ENCODE measurements at regions not wholly inside any gene's neighbourhood (a gene's known extent, or its start where the extent isn't known, plus 50 kb on each side); places are given as distances from the start of the nearest gene placed in this dataset.

DNA sequence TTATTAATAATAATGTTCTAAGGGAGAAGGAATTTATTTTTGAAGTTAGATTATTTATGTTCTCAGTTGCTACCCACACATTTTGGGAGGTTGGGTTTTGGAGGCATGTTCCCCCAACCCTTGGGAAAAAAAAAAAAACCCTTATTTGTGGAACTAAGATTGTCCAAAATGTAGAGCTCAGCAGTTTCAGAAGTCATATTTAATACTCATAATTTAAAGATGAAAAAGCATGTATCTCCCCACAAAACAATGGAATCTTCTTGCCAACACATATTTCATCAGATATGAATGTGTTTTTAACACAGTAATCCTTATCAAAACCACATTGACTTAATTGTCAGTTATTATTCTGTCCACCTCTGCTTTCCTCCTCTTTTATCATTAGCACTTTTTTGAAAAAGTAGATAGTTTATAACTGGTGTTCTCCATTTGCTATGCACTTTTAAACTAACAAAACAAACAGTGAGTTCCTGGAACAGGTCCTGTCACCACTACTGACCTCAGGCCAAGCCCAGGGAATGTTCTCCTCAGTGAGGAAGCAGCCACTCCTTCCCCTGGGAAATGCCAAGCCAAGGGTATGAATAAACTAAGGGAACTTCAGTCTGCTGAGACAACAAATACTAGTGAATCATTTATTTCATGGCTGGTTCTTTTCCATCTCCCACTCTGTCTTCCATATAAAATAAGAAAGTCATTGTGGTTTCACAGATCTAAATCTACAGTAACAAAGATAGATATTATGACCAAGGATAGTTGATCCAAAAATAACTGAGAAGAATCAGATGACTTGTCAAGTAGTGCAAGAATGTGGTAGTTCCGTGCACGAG lies 414.4 kb upstream of the ALCAM start:
- H3K9me3 Mint-ChIP-seq: peaks cover 0 to 2% (median 0%) of the 10 kb centered on the region in 3 donors
- peaks cover 2% of the 10 kb centered on the region for H3K36me3 Mint-ChIP-seq
- H3K4me3 Mint-ChIP-seq: no peak overlapping the region

DNA sequence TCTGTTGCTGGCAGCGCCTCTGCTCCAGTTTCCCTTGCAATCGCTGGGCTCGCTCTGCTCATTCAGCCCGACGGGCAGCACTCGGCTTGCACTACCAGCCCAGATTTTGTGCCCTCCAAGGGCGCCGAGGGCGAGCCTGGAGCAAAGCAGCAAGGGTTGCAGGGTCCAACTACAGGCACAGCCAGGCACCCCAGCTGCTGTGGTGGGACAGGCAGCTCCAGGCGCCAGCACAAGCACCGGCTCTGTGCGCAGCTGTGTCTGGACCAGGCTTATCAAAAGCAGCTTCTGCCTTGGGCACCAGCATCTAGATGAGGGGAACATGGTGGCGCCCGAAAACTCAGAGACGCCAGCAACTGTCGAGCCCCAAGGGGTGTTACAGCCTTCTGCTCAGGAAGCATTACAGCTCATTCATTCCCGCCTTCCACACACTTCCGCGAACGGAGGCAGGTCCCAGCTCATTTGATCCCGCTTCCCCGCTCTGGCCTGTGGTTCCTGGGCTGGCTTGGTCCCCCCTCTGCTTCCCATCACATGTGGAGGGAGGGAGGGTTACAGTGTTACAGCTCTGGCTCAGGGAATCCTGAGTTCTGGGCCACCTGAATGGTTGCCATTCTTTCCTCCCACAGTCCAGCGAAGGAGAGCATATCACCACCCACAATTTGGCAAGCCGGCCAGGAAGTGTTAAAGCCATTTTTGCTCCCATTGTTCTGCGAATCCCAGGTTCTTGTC lies 409.9 kb upstream of the ALCAM start:
- no peaks in the 10 kb centered on the region for H3K4me1 Mint-ChIP-seq
- H3K27ac Mint-ChIP-seq: no peak overlapping the region
- H3K27me3 Mint-ChIP-seq: peaks cover 5% of the 10 kb centered on the region
- H3K9me3 Mint-ChIP-seq: no peaks in the 10 kb centered on the region
- peaks cover 2% of the 10 kb centered on the region for H3K36me3 Mint-ChIP-seq
- no peak overlapping the region for H3K4me3 Mint-ChIP-seq

More for the DNA sequence above, 414.4 kb upstream of the ALCAM start:
- H3K4me1 Mint-ChIP-seq: no peaks in the 10 kb centered on the region
- peaks cover 5% of the 10 kb centered on the region for H3K27me3 Mint-ChIP-seq
- no peak overlapping the region for H3K27ac Mint-ChIP-seq

DNA sequence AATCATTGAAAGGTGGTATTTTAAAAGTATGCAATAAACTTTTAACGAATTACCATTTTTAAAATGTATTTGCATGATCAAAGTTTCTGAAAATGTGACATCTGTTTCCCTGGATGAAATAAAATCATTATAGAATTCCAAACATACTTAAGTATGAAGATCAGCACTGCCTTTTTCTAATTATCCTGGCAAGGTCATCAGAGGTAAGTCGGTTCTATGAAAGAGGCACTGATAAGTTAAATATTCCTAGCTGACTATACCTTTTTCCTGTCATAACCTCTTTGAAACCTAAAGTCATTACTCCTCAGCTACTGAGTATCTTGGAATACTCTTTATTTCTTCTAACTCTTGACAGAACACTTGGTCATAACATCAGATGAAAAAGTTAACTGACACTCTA lies 406.1 kb upstream of the ALCAM start:
- Mint-ChIP-seq H3K4me3 (no peak overlapping the region), H3K9me3 (no peaks in the 10 kb centered on the region), H3K4me1 (no peaks in the 10 kb centered on the region), H3K36me3 (no peaks in the 10 kb centered on the region), H3K27ac (no peak overlapping the region), H3K27me3 (no peaks in the 10 kb centered on the region)

DNA sequence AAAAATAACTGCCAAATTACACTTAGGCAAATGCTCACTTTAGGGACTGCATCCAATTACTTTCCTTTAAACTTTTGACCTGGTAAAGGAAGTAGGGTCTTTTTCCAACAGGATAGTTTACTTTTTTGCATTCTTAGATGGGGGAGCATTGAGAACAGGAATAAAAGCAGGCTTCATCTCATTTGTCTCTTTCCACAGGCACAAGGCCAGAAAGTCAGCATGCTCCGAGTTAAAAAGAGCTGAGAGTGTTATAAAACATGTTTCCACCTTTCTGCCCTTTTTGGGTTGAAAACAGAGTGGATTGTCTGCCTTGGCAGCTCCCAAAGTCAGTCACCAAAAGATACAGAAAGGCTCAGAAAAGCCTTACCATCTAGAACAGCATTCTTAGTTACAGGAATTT lies 404.9 kb upstream of the ALCAM start:
- H3K9me3 Mint-ChIP-seq: no peaks in the 10 kb centered on the region

DNA sequence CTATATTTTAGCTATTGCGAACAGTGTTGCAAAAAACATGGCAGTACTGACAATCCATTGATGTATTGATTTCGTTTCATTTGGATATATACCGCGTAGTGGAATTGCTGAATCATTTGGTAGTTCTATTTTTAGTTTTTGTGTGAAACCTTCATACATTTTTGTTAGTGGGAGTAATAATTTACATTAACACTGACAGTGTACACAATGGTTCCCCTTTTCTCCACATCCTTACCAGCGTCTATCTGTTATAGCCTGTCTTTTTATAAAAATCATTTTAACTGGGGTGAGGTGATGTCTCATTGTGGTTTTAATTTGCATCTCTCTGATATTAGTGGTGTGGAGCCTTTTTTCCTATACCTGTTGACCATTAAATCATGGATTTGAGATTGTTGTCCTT lies 392.4 kb upstream of the ALCAM start:
- no peak overlapping the region for H3K4me3 Mint-ChIP-seq
- no peaks in the 10 kb centered on the region for H3K36me3 Mint-ChIP-seq

More for the DNA sequence above, 404.9 kb upstream of the ALCAM start:
- H3K36me3 Mint-ChIP-seq: no peaks in the 10 kb centered on the region
- no peak overlapping the region for H3K27ac Mint-ChIP-seq
- no peaks in the 10 kb centered on the region for H3K4me1 Mint-ChIP-seq
- no peak overlapping the region for H3K4me3 Mint-ChIP-seq
- H3K27me3 Mint-ChIP-seq: no peaks in the 10 kb centered on the region

DNA sequence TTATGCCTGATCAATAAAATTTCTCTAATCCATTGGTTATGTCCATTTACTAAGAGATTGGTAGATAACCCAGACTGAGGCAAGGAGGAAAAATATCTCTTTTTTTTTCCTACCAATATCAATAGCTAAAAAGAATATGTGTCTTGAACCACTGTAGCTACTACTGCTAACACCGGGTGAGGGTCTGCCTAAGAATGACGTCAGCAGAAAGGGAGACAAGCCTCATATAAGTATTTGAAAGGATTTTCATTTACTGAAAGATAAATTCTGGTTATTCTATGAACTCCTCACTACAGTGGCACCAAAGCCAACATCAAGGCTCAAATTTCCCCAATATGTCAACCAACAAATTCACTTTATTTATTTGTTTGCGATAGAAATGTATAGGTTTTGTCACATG lies 389.0 kb upstream of the ALCAM start:
- Mint-ChIP-seq H3K36me3 (no peaks in the 10 kb centered on the region), H3K27ac (no peak overlapping the region), H3K9me3 (peaks cover 2 to 6% (median 3%) of the 10 kb centered on the region in 3 donors), H3K4me1 (peaks cover 0 to 1% (median 0%) of the 10 kb centered on the region in 3 donors), H3K27me3 (peaks cover 4% of the 10 kb centered on the region), H3K4me3 (no peak overlapping the region)

More for the DNA sequence above, 392.4 kb upstream of the ALCAM start:
- Mint-ChIP-seq H3K9me3 (peaks cover 0 to 6% (median 0%) of the 10 kb centered on the region in 3 donors), H3K27me3 (peaks cover 4% of the 10 kb centered on the region), H3K4me1 (peaks cover 0 to 1% (median 0%) of the 10 kb centered on the region in 3 donors), H3K27ac (no peak overlapping the region)

DNA sequence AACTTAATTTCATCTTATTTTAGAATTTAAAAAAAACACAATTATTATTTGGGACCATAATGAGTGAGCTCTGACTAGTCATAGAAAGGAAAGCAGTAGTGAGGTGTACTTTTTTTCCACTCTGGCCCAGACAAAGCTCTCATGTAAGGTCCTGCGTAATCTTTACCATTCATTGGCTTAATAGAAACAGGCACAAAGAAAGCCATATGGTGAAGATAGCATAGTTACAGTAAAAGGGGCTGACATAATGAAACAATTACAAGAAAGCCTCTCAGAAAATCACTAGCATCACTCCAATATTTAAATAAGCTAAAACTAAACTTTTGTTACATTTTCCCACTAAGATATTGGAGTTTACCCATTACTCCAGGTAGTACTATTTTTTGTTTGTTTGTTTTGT lies 384.6 kb upstream of the ALCAM start:
- peaks cover 2% of the 10 kb centered on the region for H3K27me3 Mint-ChIP-seq
- no peaks in the 10 kb centered on the region for H3K4me1 Mint-ChIP-seq
- H3K36me3 Mint-ChIP-seq: no peaks in the 10 kb centered on the region
- no peak overlapping the region for H3K4me3 Mint-ChIP-seq
- no peak overlapping the region for H3K27ac Mint-ChIP-seq
- peaks cover 0 to 3% (median 2%) of the 10 kb centered on the region in 3 donors for H3K9me3 Mint-ChIP-seq

DNA sequence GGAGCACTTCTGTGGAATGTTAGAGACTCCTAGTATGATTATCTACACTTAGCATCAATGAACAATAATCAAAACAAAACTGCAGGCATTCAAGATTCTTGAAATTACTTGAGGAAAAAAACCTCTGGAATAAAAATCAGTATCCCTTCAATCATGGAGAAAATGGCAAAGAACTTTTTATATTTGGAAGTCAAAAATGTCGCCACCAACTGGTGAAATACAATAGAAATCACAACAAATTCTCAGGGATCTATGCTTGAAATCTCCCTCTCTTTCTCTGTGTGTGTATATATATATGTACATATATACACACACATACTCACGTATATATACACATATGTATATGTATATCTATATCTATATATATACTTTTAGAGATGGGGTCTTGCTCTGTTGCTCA lies 378.9 kb upstream of the ALCAM start:
- Mint-ChIP-seq H3K27ac (no peak overlapping the region), H3K4me1 (no peaks in the 10 kb centered on the region), H3K36me3 (no peaks in the 10 kb centered on the region), H3K4me3 (no peak overlapping the region), H3K9me3 (no peaks in the 10 kb centered on the region), H3K27me3 (peaks cover 1% of the 10 kb centered on the region)

DNA sequence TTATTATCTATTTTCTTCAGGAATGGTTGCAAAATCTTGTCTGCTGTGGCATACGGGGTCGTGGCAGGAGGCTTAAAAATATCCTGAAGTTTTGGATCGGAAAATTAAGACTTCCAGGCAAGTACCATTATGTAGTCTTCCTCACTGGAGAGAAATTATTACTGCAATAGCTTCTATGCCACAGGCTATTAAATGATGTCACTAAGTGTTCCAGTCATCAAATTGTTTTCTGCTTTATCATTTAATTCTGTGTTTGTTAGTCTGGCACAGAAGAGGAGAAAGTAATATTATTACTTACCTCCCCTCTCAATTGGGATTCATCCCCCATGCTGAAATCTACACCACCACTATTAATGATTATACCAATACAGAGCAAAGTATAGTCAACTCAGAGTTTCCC lies 378.2 kb upstream of the ALCAM start:
- peaks cover 1% of the 10 kb centered on the region for H3K27me3 Mint-ChIP-seq
- no peaks in the 10 kb centered on the region for H3K4me1 Mint-ChIP-seq
- H3K36me3 Mint-ChIP-seq: no peaks in the 10 kb centered on the region
- H3K9me3 Mint-ChIP-seq: no peaks in the 10 kb centered on the region
- no peak overlapping the region for H3K27ac Mint-ChIP-seq
- H3K4me3 Mint-ChIP-seq: no peak overlapping the region

DNA sequence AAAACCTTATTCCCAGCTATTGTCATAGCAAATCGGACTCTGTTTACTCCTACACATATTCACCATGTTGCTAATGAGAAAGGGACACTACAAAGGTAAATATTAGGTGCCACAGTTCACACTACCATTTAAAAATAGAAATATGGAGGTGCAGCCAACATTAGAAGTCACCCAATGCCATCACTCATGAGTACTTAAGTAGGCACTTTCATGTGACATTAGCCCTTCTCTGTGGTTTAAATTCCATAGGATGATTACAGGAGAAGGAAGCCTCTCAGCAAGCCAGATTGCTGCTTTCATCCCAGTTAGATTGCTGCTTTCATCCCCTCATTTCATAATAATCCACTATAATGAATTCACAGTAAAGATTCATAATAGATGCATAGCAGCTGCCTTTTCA lies 376.8 kb upstream of the ALCAM start:
- Mint-ChIP-seq H3K27me3 (peaks cover 1% of the 10 kb centered on the region), H3K4me1 (no peaks in the 10 kb centered on the region), H3K9me3 (peaks cover 0 to 2% (median 0%) of the 10 kb centered on the region in 3 donors), H3K4me3 (no peak overlapping the region), H3K36me3 (no peaks in the 10 kb centered on the region), H3K27ac (no peak overlapping the region)

DNA sequence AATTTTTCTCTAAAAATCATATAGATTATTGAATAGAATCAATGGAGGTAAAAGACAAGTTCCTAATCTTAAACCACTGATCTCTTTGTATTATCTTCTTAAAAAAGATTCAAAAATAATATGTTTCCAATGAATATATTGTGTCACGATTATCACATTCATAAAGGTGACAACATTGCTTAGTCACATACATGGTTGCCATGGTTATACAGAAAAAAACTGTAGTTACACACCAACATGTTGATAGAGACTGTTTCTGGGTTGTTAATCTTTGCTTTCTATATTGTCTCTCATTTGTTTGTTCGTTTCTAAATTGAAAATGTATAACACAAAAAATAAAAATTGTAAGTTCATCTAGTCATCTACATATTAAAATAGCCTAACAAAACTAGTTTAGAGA lies 376.0 kb upstream of the ALCAM start:
- no peaks in the 10 kb centered on the region for H3K4me1 Mint-ChIP-seq
- H3K27me3 Mint-ChIP-seq: peaks cover 1% of the 10 kb centered on the region
- H3K36me3 Mint-ChIP-seq: no peaks in the 10 kb centered on the region
- H3K9me3 Mint-ChIP-seq: peaks cover 0 to 2% (median 0%) of the 10 kb centered on the region in 3 donors
- no peak overlapping the region for H3K27ac Mint-ChIP-seq
- no peak overlapping the region for H3K4me3 Mint-ChIP-seq

DNA sequence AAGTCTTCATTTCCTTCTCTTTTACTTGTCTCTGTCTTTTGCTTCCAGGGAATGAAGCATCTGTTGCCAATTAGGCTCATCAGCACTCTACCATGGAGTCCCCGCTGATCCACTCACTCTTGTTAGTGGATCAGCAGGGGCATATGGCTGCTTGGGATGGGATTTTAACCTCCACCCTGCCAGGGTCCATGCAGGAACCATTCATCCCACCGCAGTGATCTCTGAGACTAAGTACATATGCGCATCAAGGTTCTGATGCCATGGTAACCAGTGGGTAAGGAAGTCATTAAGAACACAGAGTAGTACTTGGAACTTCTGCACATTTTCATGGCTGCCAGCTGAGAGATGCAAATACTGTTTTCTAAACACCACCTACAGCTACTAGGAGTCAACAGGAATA lies 374.0 kb upstream of the ALCAM start:
- Mint-ChIP-seq H3K4me1 (no peaks in the 10 kb centered on the region), H3K36me3 (no peaks in the 10 kb centered on the region), H3K27me3 (peaks cover 1% of the 10 kb centered on the region), H3K27ac (no peak overlapping the region), H3K4me3 (no peak overlapping the region), H3K9me3 (peaks cover 0 to 2% (median under 1%) of the 10 kb centered on the region in 3 donors)

DNA sequence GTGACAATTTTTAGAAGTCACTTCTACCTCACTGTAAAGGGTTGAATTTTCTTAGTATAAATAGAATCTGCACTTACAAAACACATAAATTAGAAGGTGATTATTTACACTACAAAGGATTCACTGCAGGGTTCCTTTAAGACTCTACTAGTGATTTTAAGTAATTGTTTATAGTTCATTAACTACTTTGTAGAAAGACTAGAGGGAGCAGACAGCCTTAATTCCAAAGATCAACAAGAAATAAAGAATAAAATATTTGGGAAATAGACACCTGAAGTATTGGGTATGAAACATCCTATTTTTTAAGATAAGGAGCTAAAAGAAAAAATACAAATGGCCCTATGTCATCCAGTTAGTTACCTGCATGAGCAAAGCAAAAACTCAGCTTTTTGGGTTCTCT lies 360.5 kb upstream of the ALCAM start:
- no peaks in the 10 kb centered on the region for H3K4me1 Mint-ChIP-seq
- peaks cover 2% of the 10 kb centered on the region for H3K36me3 Mint-ChIP-seq
- H3K27me3 Mint-ChIP-seq: peaks cover 3% of the 10 kb centered on the region

DNA sequence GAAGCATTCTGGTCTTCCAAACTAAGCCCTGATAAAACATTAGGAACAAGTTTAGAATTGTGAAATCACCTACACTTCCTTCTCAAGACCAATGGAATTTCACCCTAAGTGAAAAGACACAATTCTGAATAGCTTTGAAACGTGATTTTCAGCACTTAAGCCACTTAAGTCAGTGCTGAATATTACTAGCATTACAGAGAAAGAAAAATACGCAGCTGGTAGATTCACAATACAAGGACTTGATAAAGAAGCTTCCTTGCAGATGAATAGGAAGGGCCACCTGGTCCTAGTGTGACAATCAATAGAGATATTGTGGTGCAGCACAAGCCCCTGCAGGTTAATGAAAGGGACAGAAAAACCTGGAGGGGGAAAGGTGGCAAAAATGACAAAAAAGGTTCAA lies 353.1 kb upstream of the ALCAM start:
- Mint-ChIP-seq H3K27ac (no peak overlapping the region), H3K4me1 (no peaks in the 10 kb centered on the region), H3K4me3 (no peak overlapping the region), H3K36me3 (peaks cover 2% of the 10 kb centered on the region), H3K27me3 (peaks cover 3% of the 10 kb centered on the region), H3K9me3 (peaks cover 0 to 5% (median 0%) of the 10 kb centered on the region in 3 donors)

More for the DNA sequence above, 360.5 kb upstream of the ALCAM start:
- peaks cover 0 to 5% (median 0%) of the 10 kb centered on the region in 3 donors for H3K9me3 Mint-ChIP-seq
- no peak overlapping the region for H3K27ac Mint-ChIP-seq
- H3K4me3 Mint-ChIP-seq: no peak overlapping the region

DNA sequence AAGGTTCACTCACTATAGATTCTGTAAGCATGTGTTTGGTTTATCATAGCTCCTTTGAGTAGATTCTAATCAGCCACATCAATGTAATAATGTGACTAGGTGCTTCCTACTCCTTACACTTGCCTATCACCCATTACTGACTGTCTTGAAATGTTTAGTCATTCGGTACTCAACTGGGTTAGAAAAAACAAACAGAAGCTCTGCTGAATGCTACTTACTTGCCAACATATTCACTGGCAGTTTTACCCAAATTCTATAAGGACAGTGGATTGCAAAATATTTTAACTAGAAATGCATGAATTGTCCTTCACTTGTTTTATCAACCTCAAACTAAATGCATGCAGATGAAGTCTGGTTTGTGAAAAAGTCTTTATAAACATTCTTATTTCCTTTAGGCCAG lies 352.1 kb upstream of the ALCAM start:
- no peaks in the 10 kb centered on the region for H3K36me3 Mint-ChIP-seq

More for the DNA sequence above, 352.1 kb upstream of the ALCAM start:
- H3K27me3 Mint-ChIP-seq: no peaks in the 10 kb centered on the region
- H3K4me1 Mint-ChIP-seq: no peaks in the 10 kb centered on the region
- H3K27ac Mint-ChIP-seq: no peak overlapping the region
- peaks cover 0 to under 1% (median 0%) of the 10 kb centered on the region in 3 donors for H3K9me3 Mint-ChIP-seq
- H3K4me3 Mint-ChIP-seq: no peak overlapping the region

Data from IgD-negative memory B cell (primary cell).